ENCODE measurements at regions not wholly inside any gene's neighbourhood (a gene's known extent, or its start where the extent isn't known, plus 50 kb on each side); places are given as distances from the start of the nearest gene placed in this dataset.
"Not testable (repeated sequence)": the region's sequence is repeated elsewhere in the genome, so short reads cannot be mapped to it uniquely, and the experiment has no call there.

GRCh38 chr1:234770924-234771540 is 161.1 kb upstream of the IRF2BP2 start:
- no peaks in the 10 kb centered on the region for H3K27me3 ChIP-seq (ENCODE audit: control insufficient read depth, insufficient read depth, low read length)
- peaks cover 29% of the 10 kb centered on the region for H3K4me1 ChIP-seq (ENCODE audit: control insufficient read depth, insufficient read depth, low read length)
- 93% methylated on average over 4 of the region's 9 CpGs for WGBS (ENCODE audit: insufficient coverage)
- H3K4me3 ChIP-seq (ENCODE audit: low read length) = no peak overlapping the region
- peaks cover 4% of the 10 kb centered on the region for H3K9me3 ChIP-seq (replicated peaks; ENCODE audit: control insufficient read depth, low read depth, low read length)
- H3K27ac ChIP-seq (ENCODE audit: low read length) = no peak overlapping the region
- no peak for DNase-seq
- no peaks in the 10 kb centered on the region for H3K36me3 ChIP-seq (ENCODE audit: control insufficient read depth, insufficient read depth, low read length)

- peak; percentile 51 for DNase-seq
- peaks cover 28% of the 10 kb centered on the region for H3K4me1 ChIP-seq (ENCODE audit: control insufficient read depth, insufficient read depth, low read length)
- WGBS (ENCODE audit: insufficient coverage) = 65% methylated on average over 16 of the region's 25 CpGs
- no peaks in the 10 kb centered on the region for H3K9me3 ChIP-seq (replicated peaks; ENCODE audit: control insufficient read depth, low read depth, low read length)
- no peaks in the 10 kb centered on the region for H3K27me3 ChIP-seq (ENCODE audit: control insufficient read depth, insufficient read depth, low read length)
- H3K4me3 ChIP-seq (ENCODE audit: low read length) = no peak overlapping the region
- no peak overlapping the region for H3K27ac ChIP-seq (ENCODE audit: low read length)
- no peaks in the 10 kb centered on the region for H3K36me3 ChIP-seq (ENCODE audit: control insufficient read depth, insufficient read depth, low read length)
Observed at GRCh38 chr1:234769986-234770795, 160.2 kb upstream of the IRF2BP2 start.

GRCh38 chr1:234769284-234769985 is 159.5 kb upstream of the IRF2BP2 start:
- DNase-seq = no peak
- H3K9me3 ChIP-seq (replicated peaks; ENCODE audit: control insufficient read depth, low read depth, low read length) = no peaks in the 10 kb centered on the region
- no peaks in the 10 kb centered on the region for H3K36me3 ChIP-seq (ENCODE audit: control insufficient read depth, insufficient read depth, low read length)
- no peaks in the 10 kb centered on the region for H3K27me3 ChIP-seq (ENCODE audit: control insufficient read depth, insufficient read depth, low read length)
- WGBS (ENCODE audit: insufficient coverage) = 89% methylated on average over 11 of the region's 13 CpGs
- no peak overlapping the region for H3K4me3 ChIP-seq (ENCODE audit: low read length)
- peaks cover 27% of the 10 kb centered on the region for H3K4me1 ChIP-seq (ENCODE audit: control insufficient read depth, insufficient read depth, low read length)
- no peak overlapping the region for H3K27ac ChIP-seq (ENCODE audit: low read length)

- no peaks in the 10 kb centered on the region for H3K36me3 ChIP-seq (ENCODE audit: control insufficient read depth, insufficient read depth, low read length)
- H3K27ac ChIP-seq (ENCODE audit: low read length) = no peak overlapping the region
- H3K4me3 ChIP-seq (ENCODE audit: low read length) = no peak overlapping the region
- WGBS (ENCODE audit: insufficient coverage) = 91% methylated on average over 15 of the region's 16 CpGs
- H3K9me3 ChIP-seq (replicated peaks; ENCODE audit: control insufficient read depth, low read depth, low read length) = no peaks in the 10 kb centered on the region
- DNase-seq = no peak
- H3K4me1 ChIP-seq (ENCODE audit: control insufficient read depth, insufficient read depth, low read length) = peaks cover 27% of the 10 kb centered on the region
- H3K27me3 ChIP-seq (ENCODE audit: control insufficient read depth, insufficient read depth, low read length) = no peaks in the 10 kb centered on the region
Observed at GRCh38 chr1:234768569-234769283, 158.7 kb upstream of the IRF2BP2 start.

- peaks cover 27% of the 10 kb centered on the region for H3K4me1 ChIP-seq (ENCODE audit: control insufficient read depth, insufficient read depth, low read length)
- H3K27ac ChIP-seq (ENCODE audit: low read length) = no peak overlapping the region
- no peaks in the 10 kb centered on the region for H3K9me3 ChIP-seq (replicated peaks; ENCODE audit: control insufficient read depth, low read depth, low read length)
- H3K4me3 ChIP-seq (ENCODE audit: low read length) = no peak overlapping the region
- H3K36me3 ChIP-seq (ENCODE audit: control insufficient read depth, insufficient read depth, low read length) = no peaks in the 10 kb centered on the region
- WGBS (ENCODE audit: insufficient coverage) = 87% methylated on average over 3 of the region's 5 CpGs
- H3K27me3 ChIP-seq (ENCODE audit: control insufficient read depth, insufficient read depth, low read length) = no peaks in the 10 kb centered on the region
- no peak for DNase-seq
Observed at GRCh38 chr1:234768171-234768568, 158.2 kb upstream of the IRF2BP2 start.

- Histone ChIP-seq H3K27me3 (ENCODE audit: control insufficient read depth, insufficient read depth, low read length) (no peaks in the 10 kb centered on the region), H3K4me1 (ENCODE audit: control insufficient read depth, insufficient read depth, low read length) (peaks cover 12% of the 10 kb centered on the region), H3K4me3 (ENCODE audit: low read length) (no peak overlapping the region), H3K36me3 (ENCODE audit: control insufficient read depth, insufficient read depth, low read length) (no peaks in the 10 kb centered on the region), H3K27ac (ENCODE audit: low read length) (no peak overlapping the region), H3K9me3 (replicated peaks; ENCODE audit: control insufficient read depth, low read depth, low read length) (no peaks in the 10 kb centered on the region)
- 85% methylated on average over 1 of the region's 1 CpG for WGBS (ENCODE audit: insufficient coverage)
- no peak for DNase-seq
Observed at GRCh38 chr1:234765672-234766071, 155.7 kb upstream of the IRF2BP2 start.

- no peaks in the 10 kb centered on the region for H3K27me3 ChIP-seq (ENCODE audit: control insufficient read depth, insufficient read depth, low read length)
- WGBS (ENCODE audit: insufficient coverage) = no CpG with 5 or more reads among the region's 4 CpGs
- H3K4me1 ChIP-seq (ENCODE audit: control insufficient read depth, insufficient read depth, low read length) = peaks cover 9% of the 10 kb centered on the region
- DNase-seq = no peak
- H3K27ac ChIP-seq (ENCODE audit: low read length) = no peak overlapping the region
- H3K4me3 ChIP-seq (ENCODE audit: low read length) = no peak overlapping the region
- H3K36me3 ChIP-seq (ENCODE audit: control insufficient read depth, insufficient read depth, low read length) = no peaks in the 10 kb centered on the region
- H3K9me3 ChIP-seq (replicated peaks; ENCODE audit: control insufficient read depth, low read depth, low read length) = no peaks in the 10 kb centered on the region
Observed at GRCh38 chr1:234765181-234765580, 155.2 kb upstream of the IRF2BP2 start.

- Histone ChIP-seq H3K27me3 (ENCODE audit: control insufficient read depth, insufficient read depth, low read length) (no peaks in the 10 kb centered on the region), H3K4me3 (ENCODE audit: low read length) (no peak overlapping the region), H3K36me3 (ENCODE audit: control insufficient read depth, insufficient read depth, low read length) (no peaks in the 10 kb centered on the region), H3K27ac (ENCODE audit: low read length) (no peak overlapping the region), H3K9me3 (replicated peaks; ENCODE audit: control insufficient read depth, low read depth, low read length) (no peaks in the 10 kb centered on the region), H3K4me1 (ENCODE audit: control insufficient read depth, insufficient read depth, low read length) (peaks cover 2% of the 10 kb centered on the region)
- WGBS (ENCODE audit: insufficient coverage) = 77% methylated on average over 8 of the region's 8 CpGs
- DNase-seq = no peak
Observed at GRCh38 chr1:234763910-234764309, 153.9 kb upstream of the IRF2BP2 start.

- no peaks in the 10 kb centered on the region for H3K27me3 ChIP-seq (ENCODE audit: control insufficient read depth, insufficient read depth, low read length)
- H3K36me3 ChIP-seq (ENCODE audit: control insufficient read depth, insufficient read depth, low read length) = no peaks in the 10 kb centered on the region
- H3K27ac ChIP-seq (ENCODE audit: low read length) = no peak overlapping the region
- no peaks in the 10 kb centered on the region for H3K9me3 ChIP-seq (replicated peaks; ENCODE audit: control insufficient read depth, low read depth, low read length)
- WGBS (ENCODE audit: insufficient coverage) = 80% methylated on average over 1 of the region's 5 CpGs
- DNase-seq = no peak
- peaks cover 2% of the 10 kb centered on the region for H3K4me1 ChIP-seq (ENCODE audit: control insufficient read depth, insufficient read depth, low read length)
- H3K4me3 ChIP-seq (ENCODE audit: low read length) = no peak overlapping the region
Observed at GRCh38 chr1:234763367-234763766, 153.4 kb upstream of the IRF2BP2 start.

GRCh38 chr1:234762127-234762526 is 152.1 kb upstream of the IRF2BP2 start:
- H3K27ac ChIP-seq (ENCODE audit: low read length); H3K4me1 ChIP-seq (ENCODE audit: control insufficient read depth, insufficient read depth, low read length); H3K27me3 ChIP-seq (ENCODE audit: control insufficient read depth, insufficient read depth, low read length); DNase-seq; H3K9me3 ChIP-seq (replicated peaks; ENCODE audit: control insufficient read depth, low read depth, low read length); H3K4me3 ChIP-seq (ENCODE audit: low read length); H3K36me3 ChIP-seq (ENCODE audit: control insufficient read depth, insufficient read depth, low read length): not testable (repeated sequence)
- WGBS (ENCODE audit: insufficient coverage) = 100% methylated on average over 2 of the region's 5 CpGs
